ENCODE measurements at regions not wholly inside any gene's neighbourhood (a gene's known extent, or its start where the extent isn't known, plus 50 kb on each side); places are given as distances from the start of the nearest gene placed in this dataset.

DNA sequence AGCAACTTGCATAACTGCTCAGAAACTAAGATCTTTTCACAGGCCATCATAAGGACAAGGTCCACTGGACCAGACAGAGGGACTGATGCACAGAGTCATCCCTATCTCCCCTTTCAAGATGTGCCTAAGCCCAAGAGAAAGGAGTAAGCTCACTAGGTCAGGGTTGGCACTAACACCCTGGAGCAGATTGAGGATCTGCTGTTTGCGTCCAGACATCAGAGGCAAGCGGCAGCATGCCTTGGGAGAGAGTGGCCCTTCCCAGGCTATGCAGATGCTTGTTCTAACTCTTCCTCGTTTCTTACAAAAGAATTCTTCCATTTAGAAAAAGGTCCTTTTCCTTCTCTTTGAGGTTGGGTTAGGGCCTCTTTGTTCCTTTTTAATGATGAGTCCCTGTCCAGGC, 187.2 kb downstream of the KCNA5 start:
- DNase-seq, result no peak

DNA sequence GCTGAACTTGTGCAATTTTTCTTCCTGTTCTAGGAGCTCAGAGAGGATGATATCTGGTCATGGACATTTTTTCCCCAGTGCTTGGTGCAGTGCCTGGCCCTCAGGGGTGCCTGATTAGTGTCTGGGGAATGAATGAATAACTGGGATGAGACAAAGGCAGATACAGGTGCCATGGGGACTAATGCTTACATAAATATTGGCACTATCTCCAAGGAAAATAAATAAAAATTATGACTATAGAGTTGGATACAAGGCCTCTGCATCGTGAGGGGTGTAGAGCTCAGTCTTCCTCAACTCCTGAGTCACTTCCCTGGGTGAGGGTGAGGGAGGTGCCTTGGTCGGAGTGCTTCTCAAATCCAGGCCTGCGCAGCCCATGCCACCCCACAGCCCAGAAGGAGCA, 188.6 kb downstream of the KCNA5 start:
- DNase-seq, result peak; percentile 42

DNA sequence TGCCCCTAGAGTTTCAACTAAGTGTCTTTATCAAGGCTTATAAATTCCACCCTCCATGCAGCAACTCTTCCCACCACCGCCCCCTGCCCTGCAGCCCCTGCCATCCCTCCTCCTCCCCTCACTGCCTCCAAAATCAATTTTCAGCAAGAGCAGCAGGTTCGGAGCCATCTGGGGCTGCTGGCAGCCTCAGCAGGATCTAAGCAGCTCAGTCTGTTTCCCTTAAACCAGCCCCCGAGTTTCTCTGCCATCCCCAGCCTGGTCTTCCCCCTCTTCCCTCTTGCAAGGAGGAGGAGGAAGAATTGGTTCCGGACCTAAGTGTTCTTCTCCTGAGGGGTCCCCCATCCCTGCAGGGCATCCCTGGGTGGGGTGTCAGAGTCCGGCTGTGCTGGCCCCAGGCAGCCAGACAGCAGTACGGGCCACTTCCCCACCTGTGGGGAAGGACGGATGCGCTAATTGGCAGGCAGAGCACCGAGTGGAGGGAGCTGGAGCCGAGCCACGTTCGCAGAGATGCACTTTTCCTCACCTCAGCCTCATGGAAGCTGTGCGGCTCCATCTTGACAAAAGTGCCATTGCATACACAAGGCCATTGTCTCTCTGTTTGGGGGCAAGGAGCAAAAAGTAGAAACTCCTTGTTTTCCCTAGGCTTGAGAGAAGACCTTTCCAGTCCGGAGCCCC, 189.3 kb downstream of the KCNA5 start:
- no peak for DNase-seq

DNA sequence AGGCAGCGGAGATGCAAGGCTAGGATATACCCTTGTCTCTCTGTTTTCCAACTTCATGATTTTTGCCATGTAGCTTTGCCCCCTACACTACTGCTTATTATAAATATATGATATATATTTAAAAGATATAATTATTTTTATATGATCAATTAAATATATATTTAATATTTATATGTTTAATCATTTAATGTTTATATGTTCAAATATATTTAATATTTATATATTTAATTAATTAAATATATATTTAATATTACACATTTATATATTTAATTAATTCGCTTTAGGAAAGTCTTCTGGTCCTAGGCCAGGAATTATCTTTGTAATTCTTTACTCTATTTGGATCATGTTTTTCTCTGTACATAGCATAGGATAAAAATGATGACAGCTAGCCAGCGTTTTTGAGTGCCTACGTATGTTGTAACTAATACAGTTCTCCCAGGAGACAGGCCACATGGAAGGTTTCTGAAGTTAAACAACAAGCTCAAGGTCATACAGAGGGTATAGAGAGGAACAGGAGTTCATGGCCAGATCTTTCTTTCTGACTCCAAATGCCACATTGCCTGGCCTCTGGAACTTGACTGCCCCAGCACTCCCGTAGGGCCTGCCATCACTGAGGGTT, 192.5 kb downstream of the KCNA5 start:
- no peak for DNase-seq

DNA sequence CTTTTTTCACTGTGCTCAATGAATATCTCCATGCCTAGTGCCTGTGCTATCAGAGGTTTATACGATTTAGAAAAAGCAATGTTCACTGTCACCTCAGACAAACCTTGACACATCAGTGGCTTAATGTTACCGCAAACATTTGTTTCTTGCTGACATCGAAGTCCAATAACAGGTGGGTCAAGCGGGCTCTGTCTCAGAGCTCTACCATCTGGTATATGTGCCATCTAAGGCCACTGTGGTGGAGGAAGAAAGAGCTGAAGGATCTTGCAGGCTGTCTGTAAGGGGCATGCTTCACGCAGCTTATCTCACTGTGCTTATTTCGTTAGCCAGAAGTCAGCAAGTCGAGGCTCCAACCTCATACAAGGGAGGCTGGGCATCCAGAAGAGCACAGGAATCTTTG, 189.5 kb upstream of the NTF3 start:
- no peak for DNase-seq

DNA sequence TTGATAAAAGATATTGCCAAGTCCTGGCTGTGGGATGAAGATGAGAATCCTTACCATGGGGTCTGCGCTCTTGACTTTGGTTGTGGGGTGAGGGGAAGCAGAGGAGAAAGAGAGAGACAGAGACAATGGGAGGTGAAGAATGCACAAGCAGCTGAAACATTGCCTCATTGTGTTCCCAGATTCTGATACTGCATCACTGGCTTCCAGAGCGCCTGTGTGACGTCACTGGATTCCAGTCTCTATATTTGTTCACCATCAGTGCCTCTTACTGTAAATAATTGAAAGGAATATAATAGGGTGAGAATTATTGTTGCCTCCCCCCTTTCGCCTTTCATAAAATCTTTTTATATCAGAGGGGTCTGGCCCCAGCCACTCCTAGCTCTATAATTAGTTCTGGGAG, 188.9 kb upstream of the NTF3 start:
- no peak for DNase-seq

DNA sequence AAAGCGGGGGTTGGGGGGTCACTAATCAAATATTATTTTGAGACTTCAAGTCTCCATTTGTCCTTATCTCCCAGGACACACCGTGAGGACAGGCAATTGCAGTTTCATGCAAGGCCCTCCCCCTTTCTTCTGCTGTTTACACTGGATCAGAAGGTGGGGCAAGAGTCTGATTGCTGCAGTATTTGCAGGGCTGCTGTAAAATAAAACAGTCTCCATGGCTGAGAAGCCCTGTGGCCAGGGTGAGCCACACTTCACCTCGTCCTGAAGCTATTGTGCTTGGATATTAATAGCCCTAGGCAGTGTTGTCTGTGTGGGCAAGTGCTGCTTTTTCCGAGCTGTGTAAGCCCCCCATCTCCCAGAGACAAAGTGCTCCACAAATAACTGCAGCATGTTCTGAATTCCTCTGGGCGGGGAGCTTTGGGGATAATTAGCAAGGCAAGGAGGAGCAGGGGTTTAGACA, 187.4 kb upstream of the NTF3 start:
- peak; percentile 53 for DNase-seq

DNA sequence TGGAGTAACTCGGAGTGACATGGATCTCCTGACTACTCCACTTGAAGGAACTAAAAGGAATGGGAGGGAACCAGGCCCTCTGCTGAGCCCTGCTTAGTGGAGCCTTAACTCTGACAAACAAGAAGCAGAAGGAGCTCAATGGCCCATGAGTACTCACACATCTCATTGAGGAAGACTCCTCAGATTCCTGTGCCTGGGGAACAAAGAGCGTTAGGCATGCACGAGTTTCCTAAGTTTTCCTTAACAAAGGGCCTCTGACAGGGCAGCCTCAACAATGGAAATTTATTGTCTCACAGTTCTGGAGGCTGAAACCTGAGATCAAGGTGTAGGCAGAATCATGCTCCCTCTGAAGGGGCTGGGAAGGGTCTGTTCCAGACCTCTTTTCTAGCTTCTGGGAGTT, 185.7 kb upstream of the NTF3 start:
- DNase-seq, result no peak

DNA sequence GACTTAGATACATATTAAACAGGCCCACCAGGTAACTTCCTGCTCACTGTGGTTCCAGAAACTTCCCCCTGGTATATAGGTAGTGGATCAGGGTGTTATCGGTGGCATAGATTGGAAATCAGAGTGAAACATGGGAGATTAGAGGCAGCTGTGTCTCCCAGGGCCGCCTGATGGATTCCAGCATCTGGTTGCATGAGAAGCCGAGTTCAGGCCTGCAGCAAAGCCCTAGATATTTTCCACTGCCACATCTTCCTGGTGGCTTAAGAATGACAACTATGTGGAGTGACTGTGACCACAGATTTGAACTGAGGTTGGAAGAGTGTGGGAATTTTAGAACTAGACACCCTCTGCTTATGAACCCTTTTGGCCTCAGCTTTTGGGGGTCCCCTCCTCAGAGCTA, 184.8 kb upstream of the NTF3 start:
- peak; percentile 85 for DNase-seq

DNA sequence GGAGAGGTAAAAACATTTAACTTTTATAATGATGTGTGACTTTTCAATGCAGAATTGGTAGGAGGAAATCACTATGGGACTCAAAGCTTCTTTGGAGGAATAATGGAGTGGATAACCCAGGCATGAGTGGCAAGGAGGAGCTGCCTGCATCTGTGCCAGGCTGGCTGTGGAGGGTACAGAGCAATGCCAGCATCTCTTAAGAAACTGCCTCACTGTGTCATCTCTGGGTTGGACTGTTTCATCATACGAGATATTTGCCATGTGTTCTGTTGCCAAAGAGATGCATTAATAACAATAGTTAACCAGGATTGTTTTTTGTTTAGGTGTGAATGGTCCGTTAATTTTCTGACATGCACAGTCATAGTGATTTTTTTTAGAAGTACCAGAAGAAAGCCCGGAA, 183.7 kb upstream of the NTF3 start:
- DNase-seq, result no peak

DNA sequence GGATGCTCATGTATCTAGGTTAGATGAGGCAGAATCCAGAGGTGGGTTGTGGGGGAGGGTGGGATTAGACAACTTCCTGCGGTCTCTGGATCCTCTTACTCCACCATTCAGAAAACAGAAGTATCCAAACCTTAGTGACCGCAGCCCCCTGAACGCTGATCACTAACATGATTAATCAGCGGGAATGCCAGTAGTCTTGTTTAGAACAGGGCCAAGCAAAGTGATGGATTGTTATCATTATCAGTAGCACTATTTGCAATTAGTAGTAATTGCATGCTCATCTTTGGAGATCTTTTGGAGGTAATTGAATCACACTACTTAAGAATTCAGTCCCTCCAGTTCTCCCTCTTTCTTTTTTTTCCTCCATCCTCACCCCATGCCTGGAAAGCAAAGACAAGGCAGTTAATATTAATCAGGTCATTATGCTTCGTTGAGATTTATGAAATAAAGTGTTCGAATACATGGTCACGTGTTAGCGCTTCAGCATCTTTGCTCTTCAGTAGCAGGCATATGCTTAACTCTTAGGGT, 182.8 kb upstream of the NTF3 start:
- no peak for DNase-seq

DNA sequence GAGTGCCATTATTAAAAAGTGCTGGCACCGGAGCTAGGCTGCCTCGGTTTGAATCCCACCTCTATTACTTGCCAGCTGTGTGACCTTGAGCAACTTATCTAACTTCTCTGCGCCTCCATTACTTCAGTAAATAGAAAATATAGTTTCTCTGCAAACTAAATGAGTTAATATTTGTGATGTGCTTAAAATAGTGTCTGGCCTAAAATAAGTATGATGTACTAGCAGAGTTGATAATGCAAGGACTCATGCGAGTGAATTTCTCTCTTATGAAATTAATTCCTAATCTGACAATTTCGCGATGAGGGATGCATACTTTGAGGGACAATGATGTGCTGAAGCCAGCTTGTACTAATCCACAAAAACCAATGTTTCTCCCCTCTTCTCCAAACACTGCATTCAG, 180.8 kb upstream of the NTF3 start:
- DNase-seq, result no peak

DNA sequence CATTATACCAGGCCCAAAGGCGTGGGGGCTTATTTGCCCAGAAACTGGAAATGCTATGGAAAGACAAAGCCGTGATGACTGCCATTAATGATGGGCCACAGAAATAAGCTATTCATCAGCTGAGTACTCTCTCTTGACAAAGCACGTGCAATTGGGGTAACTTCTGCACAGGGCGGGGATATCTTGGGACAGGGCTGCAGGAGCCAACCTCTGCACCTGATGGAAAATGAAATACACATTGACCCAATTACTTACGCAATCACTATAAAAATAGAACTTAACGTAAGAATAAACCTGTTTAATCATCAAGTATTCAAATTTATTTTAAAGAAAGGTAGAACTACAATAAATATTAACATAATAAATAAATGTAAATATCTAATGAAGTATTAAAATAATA, 180.1 kb upstream of the NTF3 start:
- no peak for DNase-seq

DNA sequence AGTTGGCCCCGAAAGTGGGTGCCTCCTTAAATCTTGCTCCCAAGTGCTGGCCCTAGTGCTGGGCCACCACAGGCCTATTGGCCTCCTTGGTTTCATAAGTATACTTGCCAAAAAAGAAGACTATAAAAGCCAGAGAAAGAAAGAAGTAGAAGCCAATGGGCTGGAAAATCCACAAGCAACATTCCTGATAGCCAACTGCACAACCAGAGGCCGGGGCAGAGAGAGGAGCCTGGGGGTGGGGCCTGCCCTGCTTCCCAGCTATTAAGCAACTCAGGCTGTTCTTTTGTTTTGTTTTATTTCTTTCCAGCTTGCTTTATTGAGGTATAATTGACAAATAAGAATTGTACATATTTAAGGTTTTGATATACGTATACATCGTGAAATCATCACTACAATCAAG, 177.2 kb upstream of the NTF3 start:
- no peak for DNase-seq

DNA sequence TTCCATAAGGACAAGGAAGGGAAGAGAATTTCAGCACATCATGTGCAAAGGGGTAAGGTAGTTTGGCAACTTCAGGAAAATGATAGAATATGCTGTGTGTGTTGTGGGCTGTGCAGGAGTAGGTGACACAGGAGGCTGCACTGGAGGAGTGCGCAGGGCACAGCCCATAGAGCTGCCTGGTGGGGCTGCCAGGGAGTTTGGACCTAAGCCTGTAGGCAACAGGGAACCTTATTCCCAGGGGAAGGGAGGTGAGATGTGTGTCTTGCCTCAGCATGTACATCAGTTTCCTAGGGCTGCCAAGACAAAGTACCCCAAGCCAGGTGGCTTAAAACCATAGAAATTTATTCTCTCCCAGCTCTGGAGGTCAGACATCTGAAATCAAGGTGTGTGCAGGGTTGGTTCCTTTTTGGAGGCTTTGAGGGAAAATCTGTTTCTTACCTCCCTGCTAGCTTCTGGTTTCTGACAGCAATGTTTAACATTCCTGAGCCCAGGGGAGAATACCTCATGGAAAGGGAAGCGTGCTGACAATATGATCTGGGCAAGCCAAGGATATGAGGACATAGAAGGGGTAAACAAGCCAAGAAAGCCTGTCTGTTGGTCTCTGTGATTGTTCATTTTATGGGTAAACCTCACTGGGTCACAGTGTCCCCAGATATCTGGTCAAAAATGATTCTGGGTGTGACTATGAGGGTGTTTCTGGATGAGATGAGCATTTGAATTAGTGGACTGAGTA, 174.0 kb upstream of the NTF3 start:
- DNase-seq, result no peak

DNA sequence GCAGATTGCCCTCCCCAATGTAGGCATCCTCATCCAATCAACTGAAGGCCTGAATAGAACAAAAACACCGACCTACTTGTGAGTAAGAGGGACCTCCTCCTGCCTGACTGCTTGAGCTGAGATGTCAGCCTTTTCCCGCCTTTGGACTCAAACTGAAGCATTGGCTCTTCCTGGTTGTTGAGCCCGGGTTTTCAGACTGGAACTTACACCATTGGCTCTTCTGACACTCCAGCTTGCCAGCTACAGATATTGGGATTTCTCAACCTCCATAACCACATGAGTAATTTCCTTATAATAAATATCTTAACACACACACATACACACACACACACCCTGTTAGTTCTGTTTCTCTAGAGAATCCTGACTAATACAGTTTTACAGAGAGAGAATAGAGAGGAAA, 173.4 kb upstream of the NTF3 start:
- DNase-seq, result peak; percentile 93

DNA sequence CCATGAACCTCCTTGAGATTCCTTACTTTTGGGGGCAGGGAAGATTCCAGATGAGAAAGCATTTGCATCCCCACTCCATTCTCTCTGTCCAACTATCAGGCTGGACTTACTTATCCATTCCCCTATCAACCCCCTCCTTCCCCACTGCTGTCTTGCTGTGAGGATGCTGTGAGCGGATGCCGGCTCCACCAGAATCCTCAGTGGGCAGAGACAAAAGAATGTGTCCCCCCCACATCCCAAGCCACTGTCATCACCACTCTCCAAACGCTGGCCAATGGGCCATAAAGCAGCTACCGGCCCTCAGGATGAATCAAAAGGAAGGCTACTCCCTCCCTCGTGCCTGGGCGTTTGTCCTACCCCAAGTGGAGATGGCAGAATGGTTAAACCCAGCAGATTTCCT, 173.0 kb upstream of the NTF3 start:
- DNase-seq, result peak; percentile 83

DNA sequence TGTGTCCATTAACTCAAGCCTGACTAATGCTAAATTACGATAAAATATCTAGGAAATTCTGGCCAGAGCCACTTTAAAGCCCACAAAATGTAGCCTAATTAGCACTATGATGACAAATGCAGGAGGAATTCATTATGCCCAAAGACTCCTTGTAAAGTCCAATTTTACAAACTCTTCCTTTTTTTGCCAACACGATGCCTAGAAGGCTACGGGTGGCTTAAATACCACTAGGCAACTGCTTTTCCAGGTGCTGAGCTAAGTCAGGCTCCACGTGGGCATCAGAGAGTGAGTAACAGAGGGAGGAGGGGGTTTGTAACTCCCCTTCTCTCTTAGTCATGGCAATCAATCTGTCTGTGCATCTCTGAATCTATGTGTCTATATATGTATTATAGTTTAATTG, 172.4 kb upstream of the NTF3 start:
- peak; percentile 51 for DNase-seq

DNA sequence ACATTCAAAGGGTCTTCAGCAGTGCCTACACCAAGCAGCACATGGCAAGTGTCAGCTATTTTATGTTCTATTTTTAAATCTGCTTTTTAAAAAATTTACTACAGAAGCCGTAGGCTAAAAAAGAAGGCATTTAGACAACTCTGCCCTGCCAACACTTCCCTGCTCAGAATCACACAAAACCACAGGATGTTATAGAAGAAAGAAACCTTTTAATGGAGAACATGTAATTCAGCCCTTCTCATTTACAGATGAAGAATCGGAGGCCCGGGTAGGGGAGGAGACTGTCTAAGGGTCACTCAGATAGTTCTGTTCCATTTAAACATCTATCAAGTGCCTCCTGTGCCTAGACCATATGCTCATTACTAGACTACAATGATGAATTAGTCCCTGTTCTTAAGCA, 171.8 kb upstream of the NTF3 start:
- peak; percentile 27 for DNase-seq

DNA sequence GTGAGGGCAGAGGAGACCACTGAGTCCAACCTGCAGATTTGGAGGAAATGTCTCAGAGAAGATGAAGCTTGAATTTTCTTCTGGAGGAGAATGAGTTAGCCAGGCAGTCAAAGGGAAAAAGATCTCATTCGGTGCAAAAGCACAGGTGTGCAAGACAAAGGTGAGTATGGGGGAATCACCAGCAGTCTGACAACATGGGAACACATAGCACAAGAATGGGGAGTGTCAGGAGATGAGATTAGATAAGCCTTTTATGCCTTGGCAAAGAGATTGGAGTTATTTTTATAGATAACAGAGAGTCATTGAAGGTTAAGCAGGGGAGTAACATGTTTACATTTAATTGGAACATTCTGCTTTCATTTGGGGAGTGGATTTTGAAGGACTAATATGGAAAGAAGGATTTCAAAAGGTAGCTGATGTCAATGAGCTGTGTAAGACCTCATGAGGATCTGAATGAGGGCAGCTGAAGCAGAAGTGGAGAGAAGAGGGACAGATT, 171.3 kb upstream of the NTF3 start:
- DNase-seq, result no peak

DNA sequence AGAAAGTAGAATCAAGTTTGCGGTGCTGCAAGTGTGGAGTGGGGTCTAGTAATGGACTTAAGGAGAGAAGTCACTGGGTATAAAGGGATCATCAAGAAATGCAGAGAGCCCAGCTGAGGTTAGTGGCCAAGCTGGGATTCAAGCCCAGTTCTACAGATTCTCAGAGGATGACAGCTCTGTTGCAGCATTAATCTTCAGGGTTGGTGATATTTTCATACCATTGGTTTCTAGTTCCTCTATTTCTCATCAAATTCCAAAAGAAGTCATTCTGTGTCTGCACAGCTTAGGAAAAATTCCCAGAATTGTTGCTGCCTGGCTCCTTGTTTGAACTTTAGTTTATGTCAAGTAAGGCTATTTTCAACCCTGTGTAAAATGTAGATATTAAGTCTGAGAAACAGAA, 169.5 kb upstream of the NTF3 start:
- peak; percentile 94 for DNase-seq

DNA sequence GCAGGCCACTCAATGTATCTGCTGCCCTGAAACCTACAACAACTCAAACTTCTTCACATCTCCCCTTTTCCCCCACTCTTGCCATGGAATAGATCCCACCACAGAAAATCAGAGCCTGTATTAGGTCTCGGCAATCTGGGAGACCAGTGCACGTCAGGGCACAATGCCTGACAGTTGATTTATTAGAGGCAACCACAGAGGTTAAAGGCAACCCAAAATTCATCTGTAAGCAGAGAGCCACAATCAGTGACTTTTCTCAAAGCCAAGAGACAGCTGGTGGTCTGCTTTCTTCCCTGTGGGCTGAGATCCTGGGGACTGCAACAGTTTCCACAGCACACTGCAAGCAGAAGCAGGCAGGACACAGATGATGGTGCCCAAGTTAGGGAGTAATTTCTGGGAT, 169.0 kb upstream of the NTF3 start:
- no peak for DNase-seq

DNA sequence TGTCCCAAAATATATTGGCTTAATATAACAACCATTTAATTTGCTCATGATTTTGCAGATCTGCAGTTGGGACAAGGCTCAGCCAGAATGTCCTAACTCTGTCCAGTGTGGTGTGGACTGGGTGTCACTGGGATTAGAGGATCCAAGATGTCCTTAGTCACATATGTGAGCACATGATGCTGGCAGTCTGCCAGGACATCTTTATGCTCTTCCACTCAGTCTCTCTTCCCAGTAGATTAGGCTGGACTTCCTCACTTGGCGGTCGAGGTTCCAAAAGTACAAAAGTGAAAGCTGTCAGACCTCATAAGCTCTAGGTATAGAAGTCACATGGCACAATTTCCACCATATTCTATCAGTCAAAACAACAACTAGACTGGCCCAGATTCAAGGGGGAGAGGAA, 167.9 kb upstream of the NTF3 start:
- peak; percentile 33 for DNase-seq

All from fibroblast of skin of back (primary cell).